ENCODE measurements at regions not wholly inside any gene's neighbourhood (a gene's known extent, or its start where the extent isn't known, plus 50 kb on each side); places are given as distances from the start of the nearest gene placed in this dataset.

GRCh38 chr4:155119006-155119405, 89.4 kb upstream of the NPY2R start:
- no peak for TF ChIP-seq CTCF (conservative IDR thresholded peaks at IDR 0.05)
- no peak for TF ChIP-seq ZFX (IDR thresholded peaks at IDR 0.05)
